Breast epithelium (tissue), 4 donors: ENCODE measurements at regions not wholly inside any gene's neighbourhood (a gene's known extent, or its start where the extent isn't known, plus 50 kb on each side); places are given as distances from the start of the nearest gene placed in this dataset.
"Not testable (repeated sequence)": the region's sequence is repeated elsewhere in the genome, so short reads cannot be mapped to it uniquely, and the experiment has no call there.

Experiments used
- DNase-seq, 2 donors: peaks; one replicate each; pipeline ENCODE4 v3.0.0-alpha.2; 2019; ENCODE audit warnings: low spot score in 2 of 2
- H3K27ac ChIP-seq, 2 donors: fragments of 200-600 bp; sonication (generic) in 1 of 2; one replicate each; pipeline ENCODE4 v1.5.1; 2016 to 2019; ENCODE audit warnings: mild to moderate bottlenecking in 1 of 2
- H3K27me3 ChIP-seq, 2 donors: fragments of 200-600 bp; sonication (generic) in 1 of 2; one replicate each; pipeline versions ENCODE4 v1.5.1 to v1.6.0; 2017 to 2019; ENCODE audit warnings: control low read depth in 1 of 2, mild to moderate bottlenecking in 1 of 2
- H3K36me3 ChIP-seq: fragments of 200-600 bp; one replicate; pipeline ENCODE4 v1.5.1; 2019
- H3K4me1 ChIP-seq, 2 donors: fragments of 200-600 bp; sonication (generic); one replicate each; pipeline ENCODE4 v1.5.1; 2016 to 2019; ENCODE audit warnings: control low read depth in 1 of 2
- H3K4me3 ChIP-seq, 3 donors: fragments of 200-600 bp; sonication (generic); 1 replicate in 2 of 3; 2 replicates in 1 of 3; pipeline ENCODE4 v1.5.1; 2016 to 2019; ENCODE audit warnings: mild to moderate bottlenecking in 3 of 3, moderate library complexity in 2 of 3
- H3K9me3 ChIP-seq, 2 donors: fragments of 200-600 bp; sonication (generic) in 1 of 2; one replicate each; pipeline ENCODE4 v1.5.1; 2016 to 2019; ENCODE audit warnings: control low read depth in 1 of 2
- CTCF ChIP-seq, 3 donors: fragments of 450-650 bp; IDR thresholded peaks; one replicate each; pipeline ENCODE4 v1.5.1; 2016 to 2017; ENCODE audit warnings: antibody characterized with exemption in 3 of 3, mild to moderate bottlenecking in 3 of 3, moderate library complexity in 3 of 3
- POLR2A ChIP-seq: fragments of 450-650 bp; IDR thresholded peaks from one replicate; pipeline ENCODE4 v1.6.1; 2016; ENCODE audit warnings: antibody characterized with exemption, mild to moderate bottlenecking, moderate library complexity
- POLR2AphosphoS5 ChIP-seq, 3 donors: sonication (generic); formaldehyde crosslinking; IDR thresholded peaks; one replicate each; pipeline ENCODE4 v1.6.1; 2017; ENCODE audit warnings: antibody characterized with exemption in 3 of 3
- intact Hi-C: fragments of 100-400 bp; cut with DNase I; formaldehyde crosslinking; loops from one replicate; pipeline ENCODE4 v1.15.1; 2023; ENCODE audit warnings: low total_unique reads

GRCh38 chr1:221573756-221574155, 168.1 kb downstream of the DUSP10 start:
- Histone ChIP-seq H3K9me3 (no peaks in the 10 kb centered on the region), H3K4me3 (no peak overlapping the region), H3K36me3 (no peaks in the 10 kb centered on the region), H3K4me1 (no peaks in the 10 kb centered on the region), H3K27ac (no peak overlapping the region), H3K27me3 (no peaks in the 10 kb centered on the region)
- TF ChIP-seq CTCF (IDR thresholded peaks at IDR 0.05) (no peak), POLR2AphosphoS5 (IDR thresholded peaks at IDR 0.05) (no peak), POLR2A (no peak)
- intact Hi-C loops: no loop called here
- DNase-seq: no peak

GRCh38 chr1:221574529-221574928, 167.4 kb downstream of the DUSP10 start:
- TF ChIP-seq CTCF (IDR thresholded peaks at IDR 0.05) (no peak), POLR2A (no peak), POLR2AphosphoS5 (IDR thresholded peaks at IDR 0.05) (no peak)

DNA sequence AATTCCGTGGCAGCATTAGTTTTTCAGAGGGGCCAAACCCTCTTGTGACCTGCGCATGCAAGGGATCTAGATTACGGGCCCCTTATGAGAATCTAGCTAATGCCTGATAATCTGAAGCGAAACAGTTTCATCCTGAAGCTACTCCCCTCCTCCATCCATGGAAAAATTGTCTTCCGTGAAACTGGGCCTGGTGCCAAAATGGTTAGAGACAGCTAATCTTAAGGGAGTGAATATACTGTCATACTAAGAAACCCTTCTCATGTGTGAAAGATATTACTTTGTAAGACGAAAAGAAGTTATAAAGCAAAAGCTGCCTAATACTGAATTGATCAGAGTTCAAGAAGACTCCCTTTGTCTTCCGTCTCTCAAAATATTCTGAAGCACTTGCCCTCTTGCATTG, 166.3 kb downstream of the DUSP10 start:
- intact Hi-C loops: loop anchor here (5.0 kb wide), 1 partner anchor 528 kb away; no protein-coding TSS in a partner anchor
- no peak for TF ChIP-seq POLR2A
- Histone ChIP-seq H3K27ac (no peak overlapping the region), H3K27me3 (no peaks in the 10 kb centered on the region), H3K36me3 (no peaks in the 10 kb centered on the region), H3K9me3 (no peaks in the 10 kb centered on the region), H3K4me3 (no peak overlapping the region), H3K4me1 (no peaks in the 10 kb centered on the region)
- no peak for DNase-seq

More at GRCh38 chr1:221574529-221574928, 167.4 kb downstream of the DUSP10 start:
- no peaks in the 10 kb centered on the region for H3K9me3 ChIP-seq
- H3K36me3 ChIP-seq: no peaks in the 10 kb centered on the region
- DNase-seq: no peak
- intact Hi-C loops: no loop called here
- no peak overlapping the region for H3K4me3 ChIP-seq
- H3K27me3 ChIP-seq: no peaks in the 10 kb centered on the region
- no peaks in the 10 kb centered on the region for H3K4me1 ChIP-seq
- no peak overlapping the region for H3K27ac ChIP-seq

DNA sequence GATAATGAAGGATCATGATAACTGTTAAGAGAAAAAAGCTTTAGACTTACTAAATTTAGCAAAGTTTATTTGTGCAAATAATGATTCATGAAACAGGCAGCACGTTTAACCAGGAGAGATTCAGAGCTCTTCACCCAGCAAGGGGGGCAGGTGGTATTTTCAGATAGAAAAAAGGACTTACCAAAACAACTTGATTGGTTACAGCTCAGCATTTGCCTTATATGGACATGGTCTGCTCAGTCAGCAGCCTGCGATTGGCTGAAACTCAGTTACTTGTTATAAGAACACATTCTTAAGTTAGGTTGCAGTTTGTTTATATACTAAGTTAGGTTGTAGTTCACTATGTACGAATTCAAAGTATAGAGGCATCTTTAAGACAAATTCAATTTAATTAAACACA, 165.6 kb downstream of the DUSP10 start:
- no peaks in the 10 kb centered on the region for H3K36me3 ChIP-seq
- H3K4me3 ChIP-seq: no peak overlapping the region
- H3K27ac ChIP-seq: no peak overlapping the region
- no peaks in the 10 kb centered on the region for H3K4me1 ChIP-seq
- H3K9me3 ChIP-seq: no peaks in the 10 kb centered on the region
- TF ChIP-seq POLR2A (no peak), POLR2AphosphoS5 (IDR thresholded peaks at IDR 0.05) (no peak), CTCF (IDR thresholded peaks at IDR 0.05) (no peak)
- intact Hi-C loops: loop anchor here (5.0 kb wide), 1 partner anchor 529 kb away; no protein-coding TSS in a partner anchor
- no peak for DNase-seq
- no peaks in the 10 kb centered on the region for H3K27me3 ChIP-seq

GRCh38 chr1:221583465-221583864, 158.4 kb downstream of the DUSP10 start:
- Histone ChIP-seq H3K4me3 (no peak overlapping the region), H3K27me3 (no peaks in the 10 kb centered on the region), H3K27ac (no peak overlapping the region), H3K4me1 (no peaks in the 10 kb centered on the region), H3K36me3 (no peaks in the 10 kb centered on the region), H3K9me3 (no peaks in the 10 kb centered on the region)
- intact Hi-C loops: no loop called here
- TF ChIP-seq CTCF (IDR thresholded peaks at IDR 0.05): no peak
- TF ChIP-seq POLR2A: no peak
- TF ChIP-seq POLR2AphosphoS5 (IDR thresholded peaks at IDR 0.05): no peak
- no peak for DNase-seq

- DNase-seq, H3K27ac ChIP-seq, H3K4me1 ChIP-seq, intact Hi-C loops, H3K9me3 ChIP-seq, H3K36me3 ChIP-seq, H3K27me3 ChIP-seq, H3K4me3 ChIP-seq: not testable (repeated sequence)
Measured at GRCh38 chr1:221587013-221587412, 154.9 kb downstream of the DUSP10 start.

- intact Hi-C loops, H3K36me3 ChIP-seq, H3K27me3 ChIP-seq, H3K4me1 ChIP-seq, H3K4me3 ChIP-seq, H3K9me3 ChIP-seq, H3K27ac ChIP-seq, DNase-seq: not testable (repeated sequence)
Measured at GRCh38 chr1:221591250-221591649, 150.6 kb downstream of the DUSP10 start.
